HG02759 (cell line): ENCODE measurements at regions not wholly inside any gene's neighbourhood (a gene's known extent, or its start where the extent isn't known, plus 50 kb on each side); places are given as distances from the start of the nearest gene placed in this dataset.

Experiments
- ATAC-seq: cut with Tn5 transposase; IDR thresholded peaks from one replicate; pipeline ENCODE4 v1.9.1; 2021; ENCODE audit warnings: mild to moderate bottlenecking, moderate library complexity; ENCODE audit not compliant: unreplicated experiment

DNA sequence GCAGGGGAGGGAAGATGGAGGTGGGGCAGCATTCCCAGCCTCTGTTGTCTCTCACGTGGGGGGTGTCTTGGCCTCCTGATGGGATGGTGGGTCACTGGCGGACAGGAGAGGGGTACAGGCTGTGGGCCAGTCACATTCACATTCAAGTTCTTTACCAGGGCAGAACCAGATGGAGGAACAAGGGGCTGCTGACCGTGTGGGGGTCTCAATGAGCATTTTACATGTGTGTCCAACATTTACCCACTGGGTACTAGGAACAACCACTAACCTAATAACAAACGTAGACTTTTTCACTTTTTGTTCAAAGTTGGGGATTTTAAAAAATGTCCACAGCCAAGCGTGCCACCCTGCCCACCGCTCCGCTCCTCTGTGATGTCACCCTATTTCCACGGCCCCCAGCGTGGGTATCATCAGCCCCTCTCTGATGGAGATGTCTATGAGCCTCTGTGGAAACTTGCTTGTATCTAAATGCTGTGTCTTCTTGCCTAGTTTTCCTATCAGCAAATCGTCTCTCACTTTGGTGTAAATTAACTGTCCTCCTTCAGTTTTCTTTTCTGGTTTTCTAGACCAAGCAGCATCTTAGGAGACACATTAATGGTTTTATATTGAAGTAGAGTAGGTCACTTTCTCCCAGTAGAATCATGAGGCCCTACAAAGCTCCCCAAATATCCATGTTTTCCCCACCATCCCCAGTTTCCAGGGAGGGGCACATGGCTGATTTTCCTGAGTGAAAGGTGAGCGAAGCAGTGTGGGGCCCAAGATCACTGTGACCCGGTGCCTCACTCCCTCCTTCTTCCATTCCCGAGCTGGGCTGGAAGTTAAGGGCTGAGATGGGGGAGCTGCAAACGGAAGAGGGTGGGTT is 936.7 kb downstream of the BRD1 start:
- no peak for ATAC-seq

DNA sequence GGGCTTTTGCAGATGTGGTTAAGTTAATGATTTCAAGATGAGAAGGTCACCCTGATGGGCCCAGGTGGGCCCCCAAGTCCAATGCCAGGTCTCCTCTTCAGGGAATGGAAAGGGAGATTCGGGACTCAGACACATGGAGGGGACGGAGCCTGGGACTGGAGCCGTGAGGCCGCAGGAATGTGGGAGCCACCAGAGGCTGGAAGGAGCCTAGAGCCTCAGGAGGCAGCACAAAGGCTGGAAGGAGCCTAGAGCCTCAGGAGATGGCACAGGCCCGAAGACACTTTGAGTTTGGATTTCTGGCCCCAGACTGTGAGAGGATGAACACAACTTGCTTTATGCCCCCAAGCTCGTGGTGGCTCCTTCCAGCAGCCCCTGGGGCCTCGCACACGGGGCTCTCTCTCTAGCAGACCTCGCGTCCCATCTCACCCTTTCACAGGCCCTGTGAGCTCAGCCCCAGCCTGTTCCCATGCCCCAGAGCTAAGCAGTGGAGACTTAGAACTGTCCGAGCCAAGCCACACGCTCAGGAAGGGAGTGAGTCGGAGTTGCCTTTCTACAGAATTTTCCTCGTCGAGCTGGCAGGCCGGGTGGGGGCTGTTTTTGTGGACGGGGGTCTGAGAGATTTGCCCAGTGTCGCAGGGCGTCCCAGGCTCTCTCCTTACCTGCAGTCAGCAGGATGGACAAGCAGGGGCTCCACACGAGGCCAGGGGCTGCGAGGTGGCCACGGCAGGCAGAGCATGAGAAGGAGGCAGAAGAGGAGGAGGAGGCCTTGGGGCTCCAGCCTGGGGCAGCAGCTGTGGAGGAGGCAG is 937.6 kb downstream of the BRD1 start:
- no peak for ATAC-seq

DNA sequence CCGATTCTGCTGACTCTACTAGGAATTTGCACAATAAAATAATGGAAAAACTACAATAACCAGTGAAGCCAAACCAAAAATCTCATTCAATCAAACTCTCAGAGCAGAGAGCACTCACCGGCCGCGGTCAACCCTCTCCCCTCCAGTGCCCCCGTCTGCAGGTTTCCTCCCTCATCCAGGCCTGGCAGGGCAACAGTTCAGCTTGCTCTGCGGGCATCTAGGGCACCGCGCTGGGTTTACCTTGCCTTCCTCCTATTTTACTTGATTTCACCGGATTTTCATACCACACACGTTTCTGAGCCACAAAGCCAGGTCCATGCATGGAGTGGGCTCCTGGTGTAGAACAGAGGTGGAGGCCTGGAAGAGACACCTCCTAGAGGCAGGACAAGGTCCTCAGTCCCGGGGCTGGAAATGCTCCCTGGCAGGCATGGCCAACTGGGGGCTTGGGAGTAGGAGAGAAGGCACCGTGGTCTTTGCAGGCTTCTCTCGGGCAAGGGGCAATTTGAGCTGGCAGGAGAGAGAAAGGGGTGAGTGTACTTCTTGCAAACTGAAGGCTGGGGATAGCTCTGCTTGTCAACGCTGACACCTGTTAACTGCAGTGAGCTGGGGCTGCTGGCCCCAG is 938.4 kb downstream of the BRD1 start:
- no peak for ATAC-seq

DNA sequence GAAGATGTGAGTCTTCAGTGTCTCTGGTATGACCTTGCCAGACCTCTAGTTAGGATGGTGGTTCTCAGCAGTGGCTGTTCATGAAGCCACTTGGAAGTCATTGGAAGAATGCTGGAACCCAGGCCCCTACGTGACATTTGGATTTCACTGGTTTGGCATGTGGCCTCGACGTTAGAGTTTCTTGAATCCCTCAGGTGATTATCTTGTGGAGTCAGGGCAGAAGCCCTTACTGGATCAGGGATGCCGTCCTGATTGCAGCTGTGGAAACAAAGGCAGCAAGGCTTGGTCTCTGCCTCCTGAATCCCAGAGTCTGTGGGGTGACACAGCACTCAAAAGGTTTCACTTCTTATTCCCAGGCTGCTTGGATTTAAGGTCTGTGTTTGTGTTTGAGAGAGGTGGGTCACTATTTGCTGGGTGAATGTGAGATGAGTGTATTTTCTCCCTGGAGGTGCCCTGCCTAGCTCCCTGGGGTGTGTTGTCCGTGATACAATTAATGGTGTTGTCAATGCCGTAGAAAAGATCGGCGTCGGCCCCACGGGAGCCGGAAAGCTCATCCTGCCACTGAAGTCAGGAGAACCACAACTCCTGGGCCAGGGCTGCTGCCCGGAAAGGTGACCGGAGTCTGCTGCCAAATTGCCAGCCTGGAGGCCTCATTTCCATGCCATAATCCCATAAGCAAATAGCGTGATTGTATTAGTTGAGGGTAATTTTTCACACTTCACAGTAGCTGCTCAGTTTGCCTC is 939.0 kb downstream of the BRD1 start:
- ATAC-seq, result no peak

DNA sequence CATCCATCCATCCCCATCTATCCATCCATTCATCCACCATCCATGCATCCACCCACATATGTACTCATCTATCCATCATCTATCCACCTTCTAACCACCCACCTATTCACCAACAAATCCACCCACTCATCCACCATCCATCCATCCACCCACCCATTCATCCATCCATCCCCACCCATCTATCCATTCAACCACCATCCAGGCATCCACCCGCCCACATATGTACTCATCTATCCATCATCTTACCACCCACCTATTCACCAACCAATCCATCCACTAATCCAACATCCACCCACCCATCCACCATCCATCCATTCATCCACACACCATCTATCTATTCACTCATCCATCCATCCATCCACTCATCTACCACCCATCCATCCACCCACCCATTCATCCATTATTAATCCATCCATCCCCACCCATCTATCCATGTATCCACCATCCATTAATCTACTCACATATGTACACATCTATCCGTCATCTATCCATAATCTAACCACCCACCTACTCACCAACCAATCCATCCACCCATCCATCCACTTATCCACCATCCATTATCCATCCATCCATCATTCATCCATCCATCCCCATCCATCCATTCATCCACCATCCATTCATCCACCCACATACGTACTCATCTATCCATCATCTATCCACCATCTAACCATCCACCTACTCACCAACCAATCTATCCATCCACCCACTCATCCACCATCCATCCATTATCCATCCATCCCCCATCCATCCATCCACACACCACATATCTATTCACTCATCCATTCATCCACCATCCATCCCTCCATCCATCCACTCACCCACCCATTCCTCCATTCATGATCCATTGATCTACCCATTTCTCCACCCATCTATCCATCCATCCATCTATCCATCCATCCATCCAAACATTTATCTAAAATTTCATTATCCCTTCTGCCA is 940.0 kb downstream of the BRD1 start:
- no peak for ATAC-seq

DNA sequence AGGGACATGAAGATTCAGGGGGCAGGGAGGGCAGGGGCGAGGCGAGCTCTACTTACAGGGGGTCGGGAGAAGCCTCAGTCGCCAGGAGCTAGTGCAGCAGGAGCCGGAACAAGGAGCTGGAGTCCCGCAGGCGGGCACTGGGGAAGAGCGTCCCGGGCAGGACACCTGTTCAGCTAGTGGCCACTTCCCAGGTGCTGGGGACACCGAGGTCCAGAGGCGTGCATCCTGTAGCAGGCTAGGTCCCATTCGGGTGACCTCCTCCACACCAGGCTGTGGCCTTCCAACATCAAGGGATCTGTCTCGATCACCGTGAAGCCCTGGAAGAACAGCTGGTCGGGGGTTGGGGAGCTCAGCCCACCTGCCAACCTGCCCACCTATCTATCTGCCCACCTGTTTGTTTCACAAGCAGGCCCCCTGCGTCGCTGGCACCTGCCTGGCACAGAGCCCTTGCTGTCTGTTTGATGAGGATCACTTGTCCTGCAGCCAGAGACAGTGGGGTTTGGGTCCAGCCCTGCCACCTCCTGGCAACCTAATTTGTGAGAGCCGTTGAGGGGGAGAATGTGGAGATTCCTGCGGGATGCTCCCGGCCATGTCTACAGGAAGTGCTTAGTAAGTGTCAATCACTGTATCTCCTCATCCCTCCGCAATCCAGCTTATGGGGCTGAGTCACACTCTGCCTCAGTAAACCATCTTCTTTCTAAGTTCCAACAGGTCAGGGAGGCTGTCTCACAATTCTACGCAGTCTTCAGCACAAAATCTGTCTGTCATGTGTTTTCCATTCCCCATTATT is 940.9 kb downstream of the BRD1 start:
- no peak for ATAC-seq

DNA sequence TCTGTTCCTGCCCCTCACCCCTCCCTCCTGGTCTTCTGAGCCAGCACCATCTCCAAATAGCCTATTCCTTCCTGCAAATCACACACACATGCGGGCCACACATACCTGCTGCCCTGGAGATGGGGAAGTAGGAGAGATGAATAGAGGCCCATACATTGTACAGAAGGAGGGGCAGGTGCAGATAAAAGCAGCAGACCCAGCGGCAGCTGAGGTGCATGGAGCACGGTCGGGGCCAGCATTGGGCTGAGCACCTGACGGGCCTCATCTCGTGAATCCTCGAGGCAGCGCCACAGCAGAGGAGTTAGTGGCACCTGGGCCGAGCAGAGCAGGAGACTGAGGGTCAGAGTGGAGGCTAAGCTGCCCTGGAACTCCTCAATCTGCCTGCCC is 941.8 kb downstream of the BRD1 start:
- ATAC-seq, result no peak

DNA sequence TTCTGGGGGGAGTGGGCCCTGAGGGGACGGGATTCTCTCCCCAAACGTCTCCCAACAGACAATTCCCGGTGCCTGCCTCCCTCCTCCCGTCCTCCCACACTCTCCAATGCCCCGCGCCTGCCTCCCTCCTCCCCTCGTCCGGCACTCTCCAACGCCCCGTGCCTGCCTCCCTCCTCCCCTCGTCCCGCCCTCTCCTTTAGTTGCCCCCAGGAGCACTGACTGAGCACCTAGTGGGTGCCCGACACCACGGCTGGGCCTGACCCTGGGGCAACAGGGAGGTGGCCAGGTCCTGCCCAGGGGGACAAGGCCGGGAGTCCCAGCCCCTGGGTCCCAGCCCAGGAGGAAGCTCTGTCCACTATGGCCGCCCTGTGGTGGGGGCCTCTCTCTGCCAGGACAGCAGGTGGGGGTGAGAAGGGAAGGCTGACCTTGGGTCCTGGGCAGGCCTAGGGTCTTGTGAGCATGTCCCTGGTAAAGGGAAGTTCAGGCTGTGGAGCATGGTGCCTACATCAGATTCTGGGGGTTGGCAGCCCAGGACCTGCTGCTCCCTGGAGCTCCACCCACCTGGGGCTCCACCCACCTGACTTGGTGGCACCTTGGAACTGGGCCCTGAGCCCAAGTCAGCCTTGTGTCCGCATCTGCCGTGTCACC is 942.3 kb downstream of the BRD1 start:
- ATAC-seq, result no peak

DNA sequence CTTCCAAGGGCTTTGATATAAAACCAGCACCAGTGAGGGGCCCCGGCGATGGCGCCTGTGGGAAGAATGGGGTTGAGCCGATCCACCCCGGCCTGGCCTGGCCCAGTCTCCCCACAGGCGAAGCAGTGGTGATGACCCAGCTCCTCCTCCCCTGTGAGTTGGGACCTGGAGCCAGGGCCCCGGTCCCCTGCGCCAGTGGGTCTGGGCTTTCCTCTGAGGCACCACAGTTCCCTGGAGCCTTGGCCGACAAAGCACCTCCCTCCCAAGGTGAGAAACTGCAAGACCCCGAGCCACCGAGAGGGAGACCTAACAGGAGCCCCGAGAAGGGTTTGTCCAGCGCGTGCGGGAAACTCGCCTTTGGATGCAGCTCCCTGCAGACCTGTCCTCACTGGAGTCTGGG is 942.9 kb downstream of the BRD1 start:
- no peak for ATAC-seq

DNA sequence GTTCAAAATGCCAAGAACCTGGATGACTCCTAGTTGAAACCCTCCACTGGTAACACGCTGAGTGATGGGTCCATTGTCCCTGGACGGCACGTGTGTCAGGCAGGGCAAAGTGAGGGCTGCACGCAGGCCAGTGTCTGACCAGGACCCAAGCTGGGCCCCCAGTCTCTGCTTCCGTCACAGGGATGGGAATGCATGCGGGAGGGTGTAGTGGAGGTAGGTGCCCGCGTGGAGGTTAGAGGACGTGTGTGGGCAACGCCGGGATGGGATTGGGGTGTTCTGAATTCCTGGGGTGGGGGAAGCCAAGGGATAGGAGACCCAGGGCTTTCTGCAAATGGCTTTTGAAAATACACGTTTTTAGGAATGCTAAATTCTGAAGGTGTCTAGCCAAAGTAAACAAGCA is 943.3 kb downstream of the BRD1 start:
- no peak for ATAC-seq

DNA sequence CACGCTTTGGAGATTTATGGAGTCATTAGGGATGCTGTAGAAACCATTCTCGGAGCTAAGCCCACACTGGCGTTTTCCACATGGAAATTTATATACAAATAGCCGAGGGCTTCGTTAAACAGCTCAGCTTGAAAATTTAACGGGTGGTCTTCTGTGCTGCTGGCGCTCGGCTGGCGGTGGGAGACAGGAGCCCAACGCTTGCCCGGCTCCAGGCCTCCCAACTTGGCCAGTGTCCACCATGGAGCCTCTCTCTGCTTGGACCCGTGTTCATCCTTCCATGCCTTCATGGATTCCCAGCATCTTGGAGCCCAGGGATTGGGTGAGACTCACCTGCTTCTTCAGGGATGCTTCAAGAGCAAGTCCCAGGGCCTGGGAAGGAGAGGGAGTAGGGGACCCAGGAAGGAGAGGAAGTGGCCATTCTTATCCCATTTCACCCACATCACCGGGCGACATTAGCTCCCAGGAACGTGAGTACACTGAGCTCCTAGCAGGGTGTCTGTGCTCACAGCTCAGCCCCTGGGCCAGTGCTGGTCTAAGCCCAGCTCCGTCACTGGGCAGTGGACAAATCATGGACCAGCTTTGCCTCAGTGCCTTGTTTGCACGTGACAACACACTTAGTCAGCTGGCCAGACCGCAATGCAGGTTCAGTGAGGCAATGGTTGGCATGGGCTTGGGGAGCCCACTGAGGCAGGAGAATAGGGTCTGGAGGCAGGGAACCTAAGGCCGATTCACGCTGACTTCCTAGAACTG is 944.3 kb downstream of the BRD1 start:
- ATAC-seq, result no peak

DNA sequence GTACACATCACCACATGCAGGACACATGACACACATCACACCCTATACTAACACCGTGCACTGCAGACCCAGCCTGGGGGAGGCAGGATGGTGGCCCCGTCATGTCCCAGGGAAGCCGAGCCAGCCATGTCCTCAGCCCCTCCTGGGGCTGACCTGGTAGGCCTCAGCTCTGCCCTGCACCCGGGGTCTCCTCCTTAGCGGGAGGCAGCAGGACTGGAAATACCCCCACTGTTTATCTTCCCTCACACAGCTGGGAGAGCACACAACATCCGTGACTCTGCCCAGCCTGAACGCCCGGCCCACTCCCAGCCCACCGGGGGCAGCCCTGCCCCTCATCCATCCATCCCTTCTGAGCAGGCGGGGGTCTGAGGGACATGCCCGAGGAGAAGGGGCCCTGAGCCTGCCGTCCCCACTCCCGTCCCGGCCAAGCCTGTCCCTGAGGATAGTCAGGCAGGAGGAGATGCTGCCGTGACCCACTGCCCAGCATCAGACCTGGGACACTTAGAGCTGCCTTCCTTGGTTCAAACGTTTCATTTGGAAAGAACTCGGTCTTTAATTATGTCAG is 945.0 kb downstream of the BRD1 start:
- no peak for ATAC-seq

DNA sequence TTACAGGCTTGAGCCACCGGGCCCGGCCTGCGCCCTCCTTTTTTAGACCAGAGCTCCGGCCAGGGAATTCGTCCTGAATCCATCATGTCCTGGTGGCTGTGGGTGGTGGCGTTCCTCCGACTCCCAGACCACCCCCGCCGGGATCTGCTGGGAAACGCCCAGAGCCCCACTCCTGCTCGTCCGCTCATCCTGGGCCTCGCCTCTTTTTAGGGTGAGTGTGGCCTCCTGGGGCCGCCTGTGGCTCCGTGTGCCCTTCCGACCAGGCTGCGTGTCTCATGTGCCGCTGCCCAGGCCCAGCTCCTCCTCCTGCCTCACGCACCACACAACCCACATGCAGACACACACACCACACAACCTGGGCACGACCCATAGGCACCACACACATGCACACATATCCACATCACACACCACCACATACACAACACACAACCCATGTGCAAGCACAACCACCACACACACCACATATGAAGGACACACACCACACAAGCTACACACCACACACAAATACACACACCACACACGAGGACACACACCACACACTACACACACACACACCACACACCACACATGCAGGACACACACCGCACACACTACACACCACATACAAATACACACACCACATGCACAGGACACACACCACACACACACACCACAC is 946.2 kb downstream of the BRD1 start:
- ATAC-seq, result no peak

DNA sequence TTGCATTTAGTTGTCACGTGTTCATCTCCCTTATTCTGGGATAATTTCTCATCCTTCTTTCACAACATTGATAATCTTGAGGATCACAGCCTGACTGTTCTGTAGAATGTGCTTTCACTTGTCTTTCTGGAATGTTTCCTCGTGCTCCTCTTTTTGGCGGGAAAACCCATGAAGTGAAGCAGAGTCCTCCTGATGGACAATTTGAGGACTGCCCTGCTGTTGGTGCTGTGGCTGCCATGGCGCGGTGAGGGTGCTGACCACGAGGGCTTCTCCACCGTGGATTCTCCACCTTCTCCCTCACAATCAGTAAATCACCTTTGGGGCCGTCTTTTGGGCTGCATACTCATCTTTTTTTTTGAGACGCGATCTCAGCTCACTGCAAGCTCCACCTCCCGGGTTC is 946.9 kb downstream of the BRD1 start:
- ATAC-seq, result no peak

DNA sequence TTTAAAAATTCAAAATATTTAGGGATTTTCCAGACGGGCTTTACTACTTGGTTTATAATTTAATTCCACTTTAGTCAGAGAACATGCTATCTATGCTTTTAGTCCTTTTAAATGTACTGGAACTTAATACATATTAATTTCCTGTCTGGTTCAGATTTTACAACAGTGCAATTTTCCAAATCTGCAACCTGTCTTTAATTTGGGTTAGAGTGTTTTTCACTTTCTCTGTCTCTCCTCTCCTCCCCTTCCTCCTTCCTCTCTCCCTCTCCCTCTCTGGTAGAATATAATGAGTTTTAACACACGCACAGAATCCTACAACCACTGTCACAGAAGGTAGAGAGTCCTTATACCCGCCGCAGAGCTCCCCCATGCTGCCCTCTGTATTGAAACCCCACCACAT is 950.7 kb downstream of the BRD1 start:
- no peak for ATAC-seq

DNA sequence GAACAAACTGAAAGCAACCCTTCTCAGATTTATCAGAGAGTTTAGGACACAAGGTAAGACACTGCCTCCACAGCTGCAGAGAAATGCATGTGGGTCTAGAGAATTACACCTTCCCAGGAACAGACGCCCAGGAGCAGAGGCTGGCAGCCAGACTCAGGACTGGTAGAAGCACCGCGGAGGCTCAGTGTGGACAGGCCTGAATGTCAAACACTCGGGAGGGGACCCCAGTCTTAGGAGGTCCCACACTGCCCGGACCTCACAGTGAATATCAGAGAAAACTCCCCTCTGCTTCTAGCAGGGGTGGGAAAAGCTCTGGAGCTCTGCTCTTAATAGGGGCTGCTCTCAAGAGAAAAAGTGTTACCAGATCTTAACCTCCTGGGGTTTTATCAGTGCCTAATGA is 952.7 kb downstream of the BRD1 start:
- no peak for ATAC-seq

DNA sequence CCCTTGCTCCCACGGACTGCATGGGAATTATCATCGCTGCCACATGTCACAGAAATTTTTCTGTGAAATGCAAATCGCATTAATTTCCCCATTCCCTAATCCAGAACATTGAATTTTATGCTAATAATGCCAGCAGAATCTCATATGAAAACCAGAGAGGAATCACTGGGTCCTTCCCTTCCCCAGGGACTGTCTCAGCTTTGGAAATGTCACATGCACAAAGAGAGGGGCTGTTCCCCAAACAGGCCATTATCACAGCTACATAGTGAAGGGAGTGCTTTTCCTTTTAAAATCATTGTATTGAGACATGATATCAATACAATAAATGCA is 954.5 kb downstream of the BRD1 start:
- ATAC-seq, result no peak
